GM20000 (cell line): ENCODE measurements at regions not wholly inside any gene's neighbourhood (a gene's known extent, or its start where the extent isn't known, plus 50 kb on each side); places are given as distances from the start of the nearest gene placed in this dataset.
"Not testable (repeated sequence)": the region's sequence is repeated elsewhere in the genome, so short reads cannot be mapped to it uniquely, and the experiment has no call there.

ENCODE experiments used
- DNase-seq: peaks from one replicate; pipeline ENCODE4 v3.0.0; 2012; ENCODE audit warnings: low spot score
- CTCF ChIP-seq: IDR thresholded peaks from 2 replicates; pipeline ENCODE4 v1.5.1; 2012; ENCODE audit warnings: mild to moderate bottlenecking, control low read depth; ENCODE audit errors: extremely low read depth, missing control alignments

GRCh38 chr17:72467841-72468653 is 347.2 kb downstream of the SOX9 start:
- no peak for TF ChIP-seq CTCF
- no peak for DNase-seq

GRCh38 chr17:72468841-72469240 is 348.0 kb downstream of the SOX9 start:
- TF ChIP-seq CTCF: no peak
- DNase-seq: no peak

- DNase-seq: no peak
- no peak for TF ChIP-seq CTCF
These were observed 349.4 kb downstream of the SOX9 start for GRCh38 chr17:72470121-72470705.

GRCh38 chr17:72470734-72471133 is 349.9 kb downstream of the SOX9 start:
- no peak for TF ChIP-seq CTCF

GRCh38 chr17:72471296-72471695 is 350.5 kb downstream of the SOX9 start:
- DNase-seq: no peak
- no peak for TF ChIP-seq CTCF

More at GRCh38 chr17:72470734-72471133, 349.9 kb downstream of the SOX9 start:
- DNase-seq: no peak

- no peak for DNase-seq
- no peak for TF ChIP-seq CTCF
These were observed 351.3 kb downstream of the SOX9 start for GRCh38 chr17:72472106-72472505.

- not testable (repeated sequence) for DNase-seq
These were observed 352.1 kb downstream of the SOX9 start for GRCh38 chr17:72472853-72473390.
